WTC11 (cell line): ENCODE measurements at regions not wholly inside any gene's neighbourhood (a gene's known extent, or its start where the extent isn't known, plus 50 kb on each side); places are given as distances from the start of the nearest gene placed in this dataset.

Experiments
- ATAC-seq: fragments of 200-7000 bp; cut with Tn5 transposase; 2 replicates; pipeline ENCODE4 v1.10.0; 2021; ENCODE audit warnings: mild to moderate bottlenecking, moderate library complexity
- CTCF ChIA-PET: fragments of 300-600 bp; sonication (Branson Sonifier 250); formaldehyde crosslinking; loops from one replicate; lab custom pipeline; 2021; ENCODE audit warnings: antibody characterized with exemption; lab: Charles Lee
- POLR2A ChIA-PET: fragments of 350-600 bp; sonication (Branson Sonifier 250); formaldehyde crosslinking; loops from one replicate; lab custom pipeline; 2021; ENCODE audit warnings: antibody characterized with exemption; lab: Charles Lee
- DNase-seq: peaks from one replicate; pipeline ENCODE4 v3.0.0; 2021; ENCODE audit warnings: low spot score
- H3K27ac Mint-ChIP-seq: 2 replicates; pipeline ENCODE4 v1.8.0; 2021; ENCODE audit warnings: mixed read lengths
- H3K27me3 Mint-ChIP-seq: 2 replicates; pipeline ENCODE4 v1.8.0; 2021; ENCODE audit warnings: low read depth, mild to moderate bottlenecking, moderate library complexity, mixed read lengths
- H3K36me3 Mint-ChIP-seq: 2 replicates; pipeline ENCODE4 v1.8.0; 2021; ENCODE audit warnings: mixed read lengths
- H3K4me1 Mint-ChIP-seq: 2 replicates; pipeline ENCODE4 v1.8.0; 2022; ENCODE audit warnings: mixed read lengths
- H3K4me3 Mint-ChIP-seq: 2 replicates; pipeline ENCODE4 v1.8.0; 2021; ENCODE audit warnings: mild to moderate bottlenecking, moderate library complexity, mixed read lengths
- H3K9me3 Mint-ChIP-seq: 2 replicates; pipeline ENCODE4 v1.8.0; 2021; ENCODE audit warnings: mixed read lengths
- AR ChIP-seq: fragments of 250-450 bp; sonication (Bioruptor Pico); IDR thresholded peaks from 2 replicates; pipeline ENCODE4 v1.9.0; 2021; ENCODE audit warnings: mild to moderate bottlenecking
- CREB1 ChIP-seq: sonication (generic); formaldehyde crosslinking; IDR thresholded peaks from 2 replicates; pipeline ENCODE4 v1.8.0; 2023; ENCODE audit warnings: mild to moderate bottlenecking, missing genetic modification reagents
- FOXK1 ChIP-seq: sonication (generic); formaldehyde crosslinking; IDR thresholded peaks from 2 replicates; pipeline ENCODE4 v1.8.0; 2022; ENCODE audit warnings: mild to moderate bottlenecking, moderate library complexity, missing genetic modification reagents
- GABPB1 ChIP-seq: sonication (generic); formaldehyde crosslinking; IDR thresholded peaks from 2 replicates; pipeline ENCODE4 v1.8.1; 2023; ENCODE audit warnings: mild to moderate bottlenecking, missing genetic modification reagents
- GTF2I ChIP-seq: fragments of 250-450 bp; sonication (Bioruptor Pico); conservative IDR thresholded peaks from 2 replicates; pipeline ENCODE4 v1.4.0; 2021; ENCODE audit warnings: mild to moderate bottlenecking
- JUN ChIP-seq: sonication (generic); formaldehyde crosslinking; IDR thresholded peaks from 2 replicates; pipeline ENCODE4 v1.8.0; 2023; ENCODE audit warnings: mild to moderate bottlenecking, missing genetic modification reagents
- NR3C1 ChIP-seq: sonication (generic); formaldehyde crosslinking; conservative IDR thresholded peaks from 2 replicates; pipeline ENCODE4 v1.8.1; 2023; ENCODE audit warnings: low read depth, mild to moderate bottlenecking, missing genetic modification reagents
- SP1 ChIP-seq: sonication (generic); formaldehyde crosslinking; conservative IDR thresholded peaks from 2 replicates; pipeline ENCODE4 v1.8.1; 2022; ENCODE audit warnings: missing genetic modification reagents
- TCF7 ChIP-seq: sonication (generic); formaldehyde crosslinking; IDR thresholded peaks from 2 replicates; pipeline ENCODE4 v1.8.0; 2022; ENCODE audit warnings: mild to moderate bottlenecking, low read depth, missing genetic modification reagents, moderate library complexity
- TEAD1 ChIP-seq: sonication (generic); formaldehyde crosslinking; IDR thresholded peaks from 2 replicates; pipeline ENCODE4 v1.8.0; 2022; ENCODE audit warnings: mild to moderate bottlenecking, missing genetic modification reagents
- TEAD4 ChIP-seq: sonication (generic); formaldehyde crosslinking; IDR thresholded peaks from 2 replicates; pipeline ENCODE4 v1.8.0; 2022; ENCODE audit warnings: mild to moderate bottlenecking, missing genetic modification reagents
- ZNF232 ChIP-seq: sonication (generic); formaldehyde crosslinking; IDR thresholded peaks from 2 replicates; pipeline ENCODE4 v1.8.0; 2022; ENCODE audit warnings: mild to moderate bottlenecking, missing genetic modification reagents
- ZNF396 ChIP-seq: fragments of 250-450 bp; sonication (Bioruptor Pico); IDR thresholded peaks from 2 replicates; pipeline ENCODE4 v1.8.0; 2021; ENCODE audit warnings: mild to moderate bottlenecking, moderate library complexity, borderline replicate concordance
- TF ChIP-seq, protein P1 (sequence below): sonication (generic); formaldehyde crosslinking; IDR thresholded peaks from 2 replicates; pipeline ENCODE4 v1.8.1; 2023; ENCODE audit warnings: mild to moderate bottlenecking, missing genetic modification reagents, moderate library complexity
- TF ChIP-seq, protein P2 (sequence below): fragments of 200-600 bp; IDR thresholded peaks from 2 replicates; pipeline ENCODE4 v1.8.0; 2022; ENCODE audit warnings: antibody characterized with exemption
- TF ChIP-seq, protein P3 (sequence below): sonication (generic); formaldehyde crosslinking; IDR thresholded peaks from 2 replicates; pipeline ENCODE4 v1.8.0; 2022; ENCODE audit warnings: mild to moderate bottlenecking, missing genetic modification reagents

DNA sequence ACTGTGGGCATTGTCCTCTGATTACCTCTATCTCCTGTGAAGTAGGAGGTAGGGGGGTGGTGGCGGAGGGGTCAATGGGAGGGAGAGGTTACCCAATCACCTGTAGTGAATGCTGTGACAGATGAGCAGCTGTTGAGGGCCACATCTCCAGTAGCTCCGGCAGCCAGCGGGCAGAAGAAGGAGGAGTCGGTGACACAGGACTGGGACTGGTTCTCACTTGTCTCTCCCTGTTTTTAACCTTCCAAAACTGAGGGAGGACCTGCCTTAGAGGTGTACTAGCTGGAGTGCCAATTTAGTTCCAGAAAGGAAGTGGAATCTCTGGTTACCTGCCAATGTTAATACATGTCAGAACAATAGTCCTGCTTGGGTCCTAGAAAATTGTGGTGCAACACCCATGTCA lies 56.2 kb upstream of the ENAH start (continued):
- TF ChIP-seq TCF7 = no peak

GRCh38 chr1:225710804-225711203 lies 57.9 kb upstream of the ENAH start:
- Mint-ChIP-seq H3K4me3 (no peak overlapping the region), H3K4me1 (peaks cover 9% of the 10 kb centered on the region), H3K27me3 (no peaks in the 10 kb centered on the region; the same call in 1 of the 2 replicates), H3K36me3 (no peaks in the 10 kb centered on the region), H3K9me3 (no peaks in the 10 kb centered on the region), H3K27ac (no peak overlapping the region)
- ChIA-PET POLR2A (no interaction called here), CTCF (interaction anchor here (0.8 to 3.0 kb wide), 4 partner anchors 17 to 236 kb away, joined by 4 to 13 read pairs (median 6); partner anchors contain the start of gene SRP9)
- TF ChIP-seq GABPB1 (no peak), SP1 (CRISPR knock-in tag) (no peak), ZNF232 (CRISPR knock-in tag) (no peak), CREB1 (CRISPR knock-in tag) (no peak)
- ATAC-seq (peak; percentile 26), DNase-seq (no peak)

DNA sequence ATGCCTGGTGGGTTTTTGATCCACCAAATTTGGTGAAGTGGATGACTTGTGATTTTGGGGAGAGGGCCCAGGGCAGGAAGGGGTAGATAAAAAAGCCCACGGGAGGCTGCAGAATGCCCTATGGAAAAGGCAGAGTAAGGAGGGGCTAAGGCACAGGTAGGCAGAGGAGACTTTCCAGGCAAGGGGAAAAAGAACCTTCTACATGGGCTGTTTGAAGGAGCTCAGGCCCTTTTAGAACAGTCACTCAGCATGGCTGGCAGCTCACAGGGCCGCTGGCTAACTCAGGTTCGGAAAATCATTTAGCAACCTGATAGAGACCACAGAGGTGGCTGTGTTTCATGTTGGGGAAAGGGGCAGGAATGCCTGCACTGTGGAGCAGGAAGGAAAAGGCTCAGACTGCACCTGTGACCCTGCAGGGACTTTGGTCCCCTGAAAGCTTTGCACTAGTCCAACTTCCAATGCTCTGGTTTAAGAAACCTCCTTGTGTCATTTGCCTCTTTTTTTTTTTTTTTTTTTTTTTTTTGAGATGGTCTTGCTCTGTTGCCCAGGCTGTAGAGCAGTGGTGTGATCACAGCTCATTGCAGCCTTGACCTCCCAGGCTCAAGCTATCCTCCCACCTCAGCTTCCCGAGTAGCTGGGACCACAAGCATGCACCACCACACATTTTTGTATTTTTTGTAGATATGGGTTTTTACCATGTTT lies 58.5 kb upstream of the ENAH start:
- no peaks in the 10 kb centered on the region; the same call in 1 of the 2 replicates for H3K27me3 Mint-ChIP-seq
- POLR2A ChIA-PET = interaction anchor here (0.7 kb wide), 1 partner anchor 274 kb away, joined by 3 read pairs; no protein-coding TSS in a partner anchor
- no peak overlapping the region for H3K27ac Mint-ChIP-seq
- peaks cover 9% of the 10 kb centered on the region for H3K4me1 Mint-ChIP-seq
- TF ChIP-seq TEAD4 = no peak
- TF ChIP-seq, all 79 proteins: peak for 0
- Mint-ChIP-seq H3K9me3 (no peaks in the 10 kb centered on the region), H3K36me3 (no peaks in the 10 kb centered on the region), H3K4me3 (no peak overlapping the region)
- DNase-seq (no peak), ATAC-seq (peak; percentile 64)
- CTCF ChIA-PET = interaction anchor here (0.8 to 3.0 kb wide), 4 partner anchors 17 to 236 kb away, joined by 4 to 13 read pairs (median 6); partner anchors contain the start of gene SRP9

DNA sequence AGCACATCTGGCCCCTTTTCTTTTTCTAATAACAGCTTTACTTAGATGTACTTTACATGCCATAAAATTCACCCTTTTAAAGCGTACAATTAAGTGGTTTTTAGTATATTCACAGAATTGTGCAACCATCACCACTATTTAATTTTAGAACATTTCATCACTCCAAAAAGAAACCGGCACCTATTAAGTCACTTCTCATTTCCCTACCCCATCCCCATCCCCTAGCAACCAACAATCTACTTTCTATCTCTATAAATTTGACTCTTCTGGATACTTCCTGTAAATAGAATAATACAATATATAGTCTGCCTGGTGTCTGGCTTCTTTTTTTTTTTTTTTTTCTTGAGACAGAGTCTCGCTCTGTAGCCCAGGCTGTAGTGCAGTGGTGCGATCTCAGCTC lies 59.5 kb upstream of the ENAH start:
- DNase-seq = no peak
- no peak for ATAC-seq
- no peak for TF ChIP-seq ZNF396 (CRISPR knock-in tag)
- TF ChIP-seq, protein P1, sequence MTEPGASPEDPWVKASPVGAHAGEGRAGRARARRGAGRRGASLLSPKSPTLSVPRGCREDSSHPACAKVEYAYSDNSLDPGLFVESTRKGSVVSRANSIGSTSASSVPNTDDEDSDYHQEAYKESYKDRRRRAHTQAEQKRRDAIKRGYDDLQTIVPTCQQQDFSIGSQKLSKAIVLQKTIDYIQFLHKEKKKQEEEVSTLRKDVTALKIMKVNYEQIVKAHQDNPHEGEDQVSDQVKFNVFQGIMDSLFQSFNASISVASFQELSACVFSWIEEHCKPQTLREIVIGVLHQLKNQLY (CRISPR knock-in tag) = no peak
- TF ChIP-seq FOXK1 = no peak
- TF ChIP-seq TEAD1 = no peak
- no peak for TF ChIP-seq NR3C1 (CRISPR knock-in tag)
- TF ChIP-seq, protein P2, sequence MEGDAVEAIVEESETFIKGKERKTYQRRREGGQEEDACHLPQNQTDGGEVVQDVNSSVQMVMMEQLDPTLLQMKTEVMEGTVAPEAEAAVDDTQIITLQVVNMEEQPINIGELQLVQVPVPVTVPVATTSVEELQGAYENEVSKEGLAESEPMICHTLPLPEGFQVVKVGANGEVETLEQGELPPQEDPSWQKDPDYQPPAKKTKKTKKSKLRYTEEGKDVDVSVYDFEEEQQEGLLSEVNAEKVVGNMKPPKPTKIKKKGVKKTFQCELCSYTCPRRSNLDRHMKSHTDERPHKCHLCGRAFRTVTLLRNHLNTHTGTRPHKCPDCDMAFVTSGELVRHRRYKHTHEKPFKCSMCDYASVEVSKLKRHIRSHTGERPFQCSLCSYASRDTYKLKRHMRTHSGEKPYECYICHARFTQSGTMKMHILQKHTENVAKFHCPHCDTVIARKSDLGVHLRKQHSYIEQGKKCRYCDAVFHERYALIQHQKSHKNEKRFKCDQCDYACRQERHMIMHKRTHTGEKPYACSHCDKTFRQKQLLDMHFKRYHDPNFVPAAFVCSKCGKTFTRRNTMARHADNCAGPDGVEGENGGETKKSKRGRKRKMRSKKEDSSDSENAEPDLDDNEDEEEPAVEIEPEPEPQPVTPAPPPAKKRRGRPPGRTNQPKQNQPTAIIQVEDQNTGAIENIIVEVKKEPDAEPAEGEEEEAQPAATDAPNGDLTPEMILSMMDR = no peak
- no peak for TF ChIP-seq JUN (CRISPR knock-in tag)
- TF ChIP-seq CREB1 (CRISPR knock-in tag) = no peak
- TF ChIP-seq, protein P3, sequence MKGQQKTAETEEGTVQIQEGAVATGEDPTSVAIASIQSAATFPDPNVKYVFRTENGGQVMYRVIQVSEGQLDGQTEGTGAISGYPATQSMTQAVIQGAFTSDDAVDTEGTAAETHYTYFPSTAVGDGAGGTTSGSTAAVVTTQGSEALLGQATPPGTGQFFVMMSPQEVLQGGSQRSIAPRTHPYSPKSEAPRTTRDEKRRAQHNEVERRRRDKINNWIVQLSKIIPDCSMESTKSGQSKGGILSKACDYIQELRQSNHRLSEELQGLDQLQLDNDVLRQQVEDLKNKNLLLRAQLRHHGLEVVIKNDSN = no peak
- no peak for TF ChIP-seq GTF2I (CRISPR knock-in tag)
- TF ChIP-seq AR = no peak
- no peak overlapping the region for H3K4me3 Mint-ChIP-seq
- ChIA-PET POLR2A (no interaction called here), CTCF (interaction anchor here (3.0 kb wide), 1 partner anchor 59 kb away, joined by 13 read pairs; no protein-coding TSS in a partner anchor)
- no peaks in the 10 kb centered on the region for H3K9me3 Mint-ChIP-seq
- no peak overlapping the region for H3K27ac Mint-ChIP-seq
- no peaks in the 10 kb centered on the region; the same call in 1 of the 2 replicates for H3K27me3 Mint-ChIP-seq
- H3K36me3 Mint-ChIP-seq = no peaks in the 10 kb centered on the region
- H3K4me1 Mint-ChIP-seq = peaks cover 9% of the 10 kb centered on the region
